Effector memory CD8-positive, alpha-beta T cell (primary cell): ENCODE measurements at regions not wholly inside any gene's neighbourhood (a gene's known extent, or its start where the extent isn't known, plus 50 kb on each side); places are given as distances from the start of the nearest gene placed in this dataset.
"Not testable (repeated sequence)": the region's sequence is repeated elsewhere in the genome, so short reads cannot be mapped to it uniquely, and the experiment has no call there.

ENCODE experiments used
- ATAC-seq: fragments of 150-1000 bp; cut with Tn5 transposase; replicated peaks from 2 replicates; pipeline ENCODE4 v1.10.0; 2021; ENCODE audit warnings: mild to moderate bottlenecking, moderate library complexity
- DNase-seq, 3 experiments: peaks; one replicate each; pipeline ENCODE4 v3.0.0; 2021
- H3K27ac Mint-ChIP-seq, 2 donors: one replicate each; pipeline ENCODE4 v1.8.0; 2022; ENCODE audit warnings: mild to moderate bottlenecking in 2 of 2, mixed read lengths in 2 of 2, moderate library complexity in 2 of 2
- H3K27me3 Mint-ChIP-seq, 2 donors: one replicate each; pipeline ENCODE4 v1.8.0; 2022; ENCODE audit warnings: mixed read lengths in 2 of 2
- H3K36me3 Mint-ChIP-seq: one replicate; pipeline ENCODE4 v1.8.0; 2022; ENCODE audit warnings: mild to moderate bottlenecking, moderate library complexity, mixed read lengths; ENCODE audit not compliant: insufficient read depth
- H3K4me1 Mint-ChIP-seq, 2 donors: one replicate each; pipeline ENCODE4 v1.8.0; 2022; ENCODE audit warnings: low read depth in 2 of 2, mixed read lengths in 2 of 2
- H3K4me3 Mint-ChIP-seq, 2 donors: one replicate each; pipeline ENCODE4 v1.8.0; 2022; ENCODE audit warnings: mild to moderate bottlenecking in 2 of 2, mixed read lengths in 2 of 2, moderate library complexity in 2 of 2
- H3K9me3 Mint-ChIP-seq, 2 donors: one replicate each; pipeline ENCODE4 v1.8.0; 2022; ENCODE audit warnings: mixed read lengths in 2 of 2

GRCh38 chr12:67067453-67068203 is 201.5 kb upstream of the CAND1 start:
- no peak for DNase-seq
- peaks cover 47 to 62% of the 10 kb centered on the region in 2 donors for H3K27me3 Mint-ChIP-seq
- H3K4me1 Mint-ChIP-seq = peaks cover 8 to 14% of the 10 kb centered on the region in 2 donors
- peaks cover 4% of the 10 kb centered on the region for H3K36me3 Mint-ChIP-seq
- no peaks in the 10 kb centered on the region for H3K9me3 Mint-ChIP-seq
- no peak overlapping the region for H3K27ac Mint-ChIP-seq
- H3K4me3 Mint-ChIP-seq = peak overlapping the region; percentile 68 to 78
- no peak for ATAC-seq

GRCh38 chr12:67068204-67068731 is 200.9 kb upstream of the CAND1 start:
- H3K36me3 Mint-ChIP-seq = peaks cover 4% of the 10 kb centered on the region
- ATAC-seq = no peak
- peak overlapping the region; percentile 68 to 78 for H3K4me3 Mint-ChIP-seq
- H3K27me3 Mint-ChIP-seq = peaks cover 43 to 65% of the 10 kb centered on the region in 2 donors
- H3K4me1 Mint-ChIP-seq = peaks cover 8 to 14% of the 10 kb centered on the region in 2 donors
- H3K9me3 Mint-ChIP-seq = no peaks in the 10 kb centered on the region
- no peak overlapping the region for H3K27ac Mint-ChIP-seq
- no peak for DNase-seq

- ATAC-seq (peak; percentile 63), DNase-seq (peak in 1 of 3 experiments; percentile 15)
- H3K4me3 Mint-ChIP-seq = peak overlapping the region; percentile 78 to 86
- no peaks in the 10 kb centered on the region for H3K9me3 Mint-ChIP-seq
- no peak overlapping the region for H3K27ac Mint-ChIP-seq
- peaks cover 50 to 71% of the 10 kb centered on the region in 2 donors for H3K27me3 Mint-ChIP-seq
- H3K4me1 Mint-ChIP-seq = peaks cover 8 to 14% of the 10 kb centered on the region in 2 donors
- H3K36me3 Mint-ChIP-seq = peaks cover 4% of the 10 kb centered on the region
These were observed 200.3 kb upstream of the CAND1 start for GRCh38 chr12:67068761-67069450.

DNA sequence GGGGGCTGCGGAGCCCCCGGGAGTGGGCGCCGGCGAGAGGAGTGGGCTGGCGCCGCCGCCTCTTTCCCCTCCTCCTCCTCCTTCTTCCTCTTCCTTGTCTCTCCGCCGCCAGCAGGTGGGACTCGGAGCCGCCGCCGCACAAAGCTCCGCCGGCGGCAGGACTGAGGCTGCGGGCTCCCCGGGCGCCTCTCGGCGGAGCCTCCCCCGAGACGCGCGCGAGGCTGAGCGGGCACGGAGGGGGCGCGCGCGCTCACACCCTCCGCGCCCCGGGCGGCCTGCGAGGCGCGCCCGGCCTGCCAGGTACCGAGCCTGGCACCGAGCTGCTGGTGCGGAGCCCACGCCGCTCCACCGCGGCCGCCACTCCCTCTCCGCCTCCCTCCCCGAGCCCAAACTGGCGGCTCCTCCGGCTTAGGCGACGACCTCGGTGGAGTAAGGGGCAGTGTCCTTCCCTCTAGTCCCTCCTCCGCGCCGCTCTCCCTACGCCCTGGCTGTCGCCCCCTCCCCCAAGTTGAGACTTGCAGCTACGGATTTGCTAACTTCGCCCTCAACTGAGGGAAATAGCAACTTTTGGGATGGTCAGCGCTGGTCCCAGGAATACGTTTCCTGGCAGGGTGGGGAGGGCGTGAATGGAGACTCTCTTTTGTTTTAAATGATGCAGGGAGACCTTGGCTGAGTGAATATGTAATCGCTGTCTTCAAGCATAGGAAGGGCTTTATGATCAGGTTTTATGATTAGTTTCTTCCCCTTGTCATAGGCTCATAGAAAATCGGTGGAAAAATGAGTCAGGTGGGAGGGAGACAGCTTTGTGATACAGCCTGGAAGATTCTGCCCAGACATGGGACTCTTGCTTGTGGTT is 199.5 kb upstream of the CAND1 start:
- ATAC-seq = peak; percentile 49
- peak overlapping the region; percentile 77 to 86 for H3K4me3 Mint-ChIP-seq
- peaks cover 58 to 72% of the 10 kb centered on the region in 2 donors for H3K27me3 Mint-ChIP-seq
- no peaks in the 10 kb centered on the region for H3K9me3 Mint-ChIP-seq
- no peak for DNase-seq
- H3K4me1 Mint-ChIP-seq = peaks cover 8 to 14% of the 10 kb centered on the region in 2 donors
- H3K27ac Mint-ChIP-seq = peak overlapping the region; percentile 31 to 32
- peaks cover 4% of the 10 kb centered on the region for H3K36me3 Mint-ChIP-seq

DNA sequence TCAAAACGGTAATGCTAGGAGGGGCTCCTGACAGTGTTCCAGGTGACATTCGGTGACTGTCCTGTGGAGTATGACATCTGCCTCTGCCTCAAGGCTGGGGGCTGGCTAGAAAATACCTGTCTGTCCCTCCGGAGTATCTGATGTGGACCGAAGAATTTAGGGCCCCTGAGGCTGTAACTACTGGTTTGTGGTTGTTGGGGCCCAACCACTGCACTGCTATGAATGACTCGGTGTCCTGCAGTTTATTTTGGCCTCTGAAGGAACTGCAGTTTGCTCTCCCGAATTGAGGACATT is 198.9 kb upstream of the CAND1 start:
- Mint-ChIP-seq H3K36me3 (peaks cover 4% of the 10 kb centered on the region), H3K27me3 (peaks cover 63 to 75% of the 10 kb centered on the region in 2 donors), H3K4me3 (peak overlapping the region; percentile 77 to 86), H3K4me1 (peaks cover 8 to 14% of the 10 kb centered on the region in 2 donors), H3K27ac (peak overlapping the region in 1 of 2 donors; percentile 31), H3K9me3 (no peaks in the 10 kb centered on the region)
- DNase-seq (no peak), ATAC-seq (no peak)

DNA sequence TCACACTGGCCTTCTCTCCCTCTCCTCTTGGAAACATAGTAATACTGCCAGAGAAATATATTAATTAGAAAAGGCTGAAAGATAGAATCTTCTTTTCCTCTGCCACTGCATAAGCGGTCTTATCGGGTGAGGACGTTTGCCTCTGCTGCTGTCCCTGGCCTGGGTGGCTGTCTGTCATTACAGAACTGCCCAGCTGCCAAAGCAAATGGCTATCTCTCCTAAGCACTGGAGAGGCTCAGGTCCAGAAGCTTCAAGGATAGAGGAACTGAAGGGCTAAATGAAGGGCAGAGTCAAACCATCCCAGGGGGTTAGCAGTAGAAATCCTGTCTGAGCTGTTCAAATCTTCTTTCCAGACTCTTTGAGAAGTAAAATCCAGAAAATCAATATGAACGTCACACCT is 198.6 kb upstream of the CAND1 start:
- peaks cover 67 to 77% of the 10 kb centered on the region in 2 donors for H3K27me3 Mint-ChIP-seq
- H3K36me3 Mint-ChIP-seq = peaks cover 4% of the 10 kb centered on the region
- H3K9me3 Mint-ChIP-seq = no peaks in the 10 kb centered on the region
- H3K4me1 Mint-ChIP-seq = peaks cover 8 to 14% of the 10 kb centered on the region in 2 donors
- no peak overlapping the region for H3K27ac Mint-ChIP-seq
- ATAC-seq = no peak
- H3K4me3 Mint-ChIP-seq = peak overlapping the region; percentile 77 to 86
- DNase-seq = no peak

DNA sequence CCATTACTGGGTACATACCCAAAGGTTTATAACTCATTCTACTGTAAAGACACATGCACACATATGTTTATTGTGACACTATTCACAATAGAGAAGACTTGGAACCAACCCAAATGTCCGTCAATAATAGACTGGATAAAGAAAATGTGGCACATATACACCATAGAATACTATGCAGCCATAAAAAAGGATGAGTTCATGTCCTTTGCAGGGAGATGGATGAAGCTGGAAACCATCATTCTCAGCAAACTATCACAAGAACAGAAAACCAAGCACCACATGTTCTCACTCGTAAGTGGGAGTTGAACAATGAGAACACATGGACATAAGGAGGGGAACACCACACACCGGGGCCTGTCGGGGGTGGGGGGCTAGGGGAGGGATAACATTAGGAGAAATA is 196.9 kb upstream of the CAND1 start:
- H3K27me3 Mint-ChIP-seq = peaks cover 74 to 81% of the 10 kb centered on the region in 2 donors
- DNase-seq, H3K9me3 Mint-ChIP-seq, H3K27ac Mint-ChIP-seq, ATAC-seq, H3K36me3 Mint-ChIP-seq, H3K4me3 Mint-ChIP-seq: not testable (repeated sequence)
- peaks cover 8 to 14% of the 10 kb centered on the region in 2 donors for H3K4me1 Mint-ChIP-seq

GRCh38 chr12:67073336-67073735 is 195.8 kb upstream of the CAND1 start:
- Mint-ChIP-seq H3K4me3 (no peak overlapping the region), H3K4me1 (peaks cover 7 to 9% of the 10 kb centered on the region in 2 donors), H3K27me3 (peaks cover 63 to 70% of the 10 kb centered on the region in 2 donors), H3K27ac (no peak overlapping the region), H3K36me3 (peaks cover 4% of the 10 kb centered on the region), H3K9me3 (no peaks in the 10 kb centered on the region)
- DNase-seq = no peak
- ATAC-seq = no peak

DNA sequence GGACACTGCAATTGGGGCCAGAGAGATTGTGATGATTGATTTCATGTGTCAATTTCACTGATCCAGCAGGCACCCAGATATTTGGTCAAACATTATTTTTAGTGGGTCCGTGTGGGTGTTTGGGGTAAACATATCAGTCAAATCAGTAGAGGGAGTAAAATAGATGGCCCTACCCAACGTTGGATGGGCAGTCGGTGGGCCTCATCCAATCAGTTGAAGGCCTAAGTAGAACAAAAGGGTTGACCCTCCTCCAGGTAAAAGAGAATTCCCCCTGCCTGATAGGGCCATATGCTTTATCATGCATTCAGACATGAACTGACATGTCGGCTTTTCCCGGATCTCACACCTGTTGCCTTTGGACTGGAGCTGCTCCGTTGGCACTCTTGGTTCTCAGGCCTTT is 195.1 kb upstream of the CAND1 start:
- Mint-ChIP-seq H3K4me1 (peaks cover 4 to 7% of the 10 kb centered on the region in 2 donors), H3K27me3 (peaks cover 57 to 63% of the 10 kb centered on the region in 2 donors), H3K4me3 (no peak overlapping the region), H3K27ac (no peak overlapping the region), H3K9me3 (no peaks in the 10 kb centered on the region), H3K36me3 (peaks cover under 1% of the 10 kb centered on the region)
- DNase-seq (no peak), ATAC-seq (no peak)

DNA sequence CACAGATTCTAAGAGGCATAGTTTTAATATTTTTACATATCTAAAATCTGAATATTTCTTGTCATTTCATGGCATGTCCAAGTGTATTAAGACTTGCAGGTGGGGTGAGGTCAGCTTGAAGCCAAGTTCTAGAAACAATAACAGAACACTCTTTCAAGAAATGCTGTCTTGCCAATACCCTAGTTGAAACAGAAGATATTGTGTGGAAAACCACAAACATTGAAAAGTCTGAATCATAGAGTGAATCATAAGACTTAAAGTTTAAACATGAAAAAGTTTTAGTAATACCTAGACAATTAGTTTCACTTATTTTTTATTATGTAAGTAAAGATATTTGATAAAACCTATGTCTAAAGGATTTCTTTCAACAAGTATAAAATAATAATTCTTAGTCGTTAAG is 191.5 kb upstream of the CAND1 start:
- no peak overlapping the region for H3K27ac Mint-ChIP-seq
- peaks cover 34 to 52% of the 10 kb centered on the region in 2 donors for H3K27me3 Mint-ChIP-seq
- no peaks in the 10 kb centered on the region for H3K4me1 Mint-ChIP-seq
- ATAC-seq (no peak), DNase-seq (no peak)
- H3K9me3 Mint-ChIP-seq = no peaks in the 10 kb centered on the region
- H3K4me3 Mint-ChIP-seq = no peak overlapping the region
- no peaks in the 10 kb centered on the region for H3K36me3 Mint-ChIP-seq

DNA sequence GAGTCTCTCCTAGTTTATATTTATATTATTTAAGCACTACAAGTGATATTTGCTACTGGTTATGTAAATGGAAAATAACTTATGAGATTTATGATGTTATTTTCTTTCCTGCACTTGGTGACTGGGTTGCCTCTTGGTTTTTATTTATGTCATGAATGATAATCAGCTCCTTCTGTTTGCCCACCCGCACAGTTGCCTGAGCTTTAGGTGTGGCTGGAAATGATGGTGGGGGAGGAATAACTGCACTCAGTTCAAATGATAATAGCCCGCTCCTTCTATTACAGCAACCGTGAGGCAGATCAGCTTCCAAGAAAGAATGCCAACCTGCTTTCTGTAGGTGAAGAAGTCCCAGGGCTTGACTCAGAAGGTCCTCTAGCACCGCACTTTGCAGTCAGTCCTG is 190.2 kb upstream of the CAND1 start:
- peaks cover 34 to 54% of the 10 kb centered on the region in 2 donors for H3K27me3 Mint-ChIP-seq
- H3K27ac Mint-ChIP-seq = no peak overlapping the region
- no peaks in the 10 kb centered on the region for H3K9me3 Mint-ChIP-seq
- H3K4me1 Mint-ChIP-seq = no peaks in the 10 kb centered on the region
- no peaks in the 10 kb centered on the region for H3K36me3 Mint-ChIP-seq
- DNase-seq (no peak), ATAC-seq (no peak)
- no peak overlapping the region for H3K4me3 Mint-ChIP-seq

DNA sequence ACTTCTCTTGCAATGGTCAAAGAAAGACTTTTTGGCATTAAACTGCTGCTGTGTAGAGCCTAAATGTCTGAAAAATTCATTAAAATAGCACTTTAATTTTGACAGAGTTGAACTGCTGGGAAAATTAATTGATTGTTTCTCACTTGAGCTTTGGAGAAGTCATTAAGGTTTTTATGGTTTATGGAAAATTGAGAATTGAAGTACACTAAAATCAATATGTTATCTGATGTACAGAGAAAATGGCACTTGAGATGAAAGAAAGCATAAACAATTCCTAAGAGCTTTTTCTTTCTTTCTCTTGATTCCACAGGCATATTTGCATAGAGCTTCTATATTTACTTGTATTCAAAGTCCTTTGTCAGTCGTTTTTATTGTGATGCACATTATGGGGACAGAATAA is 188.5 kb upstream of the CAND1 start:
- no peak overlapping the region for H3K4me3 Mint-ChIP-seq
- H3K36me3 Mint-ChIP-seq = no peaks in the 10 kb centered on the region
- H3K4me1 Mint-ChIP-seq = no peaks in the 10 kb centered on the region
- no peak overlapping the region for H3K27ac Mint-ChIP-seq
- DNase-seq (no peak), ATAC-seq (no peak)
- no peaks in the 10 kb centered on the region for H3K9me3 Mint-ChIP-seq
- peaks cover 34 to 49% of the 10 kb centered on the region in 2 donors for H3K27me3 Mint-ChIP-seq

DNA sequence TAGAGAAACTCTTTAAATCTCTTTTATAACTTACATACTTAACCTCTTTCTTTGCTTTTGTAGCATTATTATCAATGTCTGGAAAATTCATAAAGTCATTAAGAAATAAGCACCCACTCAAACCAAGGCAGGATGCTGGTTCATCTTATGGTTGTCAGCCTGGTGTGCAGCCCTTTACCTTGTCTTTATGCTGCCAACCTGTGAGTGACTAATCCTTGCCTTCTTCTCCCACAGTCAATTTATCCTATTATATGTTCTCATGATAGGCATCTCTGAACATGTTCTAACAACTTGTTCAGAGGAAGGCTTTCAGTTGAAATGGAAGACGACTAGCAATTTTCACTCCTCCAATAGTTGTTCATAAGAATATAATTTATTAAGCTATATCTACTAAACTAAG is 186.9 kb upstream of the CAND1 start:
- no peak for DNase-seq
- H3K27ac Mint-ChIP-seq = no peak overlapping the region
- H3K9me3 Mint-ChIP-seq = no peaks in the 10 kb centered on the region
- no peak overlapping the region for H3K4me3 Mint-ChIP-seq
- peaks cover 28 to 38% of the 10 kb centered on the region in 2 donors for H3K27me3 Mint-ChIP-seq
- ATAC-seq = no peak
- no peaks in the 10 kb centered on the region for H3K4me1 Mint-ChIP-seq
- no peaks in the 10 kb centered on the region for H3K36me3 Mint-ChIP-seq
